ENCODE measurements at regions not wholly inside any gene's neighbourhood (a gene's known extent, or its start where the extent isn't known, plus 50 kb on each side); places are given as distances from the start of the nearest gene placed in this dataset.
"Not testable (repeated sequence)": the region's sequence is repeated elsewhere in the genome, so short reads cannot be mapped to it uniquely, and the experiment has no call there.

DNA sequence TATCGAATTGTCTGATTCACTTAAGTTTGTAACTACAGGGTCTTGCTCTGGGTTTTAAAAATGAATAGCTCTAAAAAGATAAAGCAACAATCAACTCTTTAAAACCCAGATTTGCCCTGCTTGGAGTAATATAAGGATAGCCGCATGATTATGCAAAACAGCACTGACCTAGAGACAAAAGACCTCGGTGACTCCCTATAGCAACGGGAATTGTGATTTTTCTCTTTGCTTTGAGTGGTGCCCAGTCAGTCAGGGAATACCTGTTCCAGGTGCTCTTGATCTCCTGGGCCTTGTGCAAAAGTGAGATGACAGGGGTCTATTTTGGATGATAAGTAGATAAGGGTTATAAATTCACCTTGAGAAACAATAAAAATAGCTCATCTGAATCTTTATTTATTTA is 336.3 kb upstream of the NOX3 start:
- DNase-seq = no peak

DNA sequence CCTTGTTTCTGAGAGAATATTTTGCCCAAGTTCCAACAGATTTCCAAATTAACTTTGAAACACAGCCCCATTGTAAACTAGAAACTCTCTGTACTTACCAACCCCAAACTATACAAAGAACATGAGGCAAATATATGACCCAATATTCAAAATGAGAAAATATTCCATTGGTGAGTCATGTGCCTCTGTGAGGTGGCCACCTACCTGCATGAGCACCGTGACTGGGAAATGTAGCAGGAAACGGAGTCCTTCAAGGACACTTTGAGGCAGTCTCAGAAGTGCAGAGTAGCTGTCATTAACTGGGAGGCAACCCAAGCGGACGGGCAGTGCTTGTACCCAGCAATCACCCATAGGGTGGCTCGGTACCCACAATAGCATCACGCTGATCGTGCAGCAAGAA is 335.5 kb upstream of the NOX3 start:
- no peak for DNase-seq

DNA sequence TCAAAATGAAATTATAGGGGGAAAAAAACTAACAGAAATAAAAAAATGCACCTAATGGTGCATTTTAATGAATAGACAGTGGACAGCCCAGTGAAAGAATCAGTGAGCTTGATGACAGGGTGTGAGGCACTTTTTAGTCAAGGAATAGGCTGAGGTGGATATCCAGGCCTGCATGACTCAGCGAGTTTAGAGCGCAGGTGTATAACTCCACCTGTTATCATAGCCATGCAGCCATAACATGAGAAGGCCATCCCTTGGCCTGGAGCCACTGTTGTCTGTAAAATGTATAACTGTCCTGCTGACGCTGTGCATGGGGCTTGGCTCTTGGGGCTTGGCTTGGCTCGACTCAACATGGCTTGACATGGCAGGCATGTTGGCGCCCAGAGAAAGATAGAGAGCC is 331.5 kb upstream of the NOX3 start:
- no peak for DNase-seq

- DNase-seq = peak; percentile 17
Observed at GRCh38 chr6:155786528-155786927, 330.9 kb upstream of the NOX3 start.

- no peak for DNase-seq
Observed at GRCh38 chr6:155782739-155783459, 327.3 kb upstream of the NOX3 start.

GRCh38 chr6:155782320-155782731 is 326.7 kb upstream of the NOX3 start:
- no peak for DNase-seq

- DNase-seq = no peak
Observed at GRCh38 chr6:155779456-155779855, 323.8 kb upstream of the NOX3 start.

- no peak for DNase-seq
Observed at GRCh38 chr6:155778336-155778735, 322.7 kb upstream of the NOX3 start.

DNA sequence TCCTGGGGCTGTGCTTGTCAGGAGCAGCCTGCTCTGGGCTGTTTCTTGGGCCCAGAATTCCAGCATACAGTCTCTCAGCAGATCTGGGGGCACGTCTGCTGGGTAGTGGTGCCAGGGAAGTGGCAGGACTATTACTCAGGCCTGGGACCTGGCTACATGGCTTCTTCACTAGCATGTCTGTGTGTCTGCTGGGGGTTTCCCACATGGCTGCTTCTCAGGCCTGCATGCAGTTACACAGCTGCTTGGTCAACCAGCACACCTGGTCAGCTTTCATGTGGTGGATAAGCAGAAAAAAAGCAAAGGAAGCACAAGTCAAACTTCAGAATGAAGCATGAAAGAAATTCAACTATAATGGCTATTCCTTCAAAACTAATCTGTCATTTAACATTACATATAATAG is 316.2 kb upstream of the NOX3 start:
- no peak for DNase-seq

DNA sequence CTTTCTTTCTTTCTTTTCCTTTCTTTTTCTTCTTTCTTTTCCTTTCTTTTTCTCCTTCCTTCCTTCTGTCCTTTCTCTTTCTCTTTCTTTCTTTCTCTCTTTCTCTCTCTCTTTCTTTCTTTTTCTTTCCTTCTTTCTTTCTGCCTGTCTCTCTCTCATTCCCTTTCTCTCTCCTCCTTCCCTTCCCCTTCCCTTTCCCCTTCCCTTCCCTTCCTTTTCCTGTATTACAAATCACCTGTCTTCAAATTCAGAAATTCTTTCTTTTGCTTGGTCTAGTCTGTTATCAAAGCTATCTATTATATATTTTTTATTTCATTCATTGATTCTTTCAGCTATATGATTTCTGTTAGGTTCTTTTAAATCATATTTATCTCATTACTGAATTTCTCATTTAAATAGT is 315.2 kb upstream of the NOX3 start:
- no peak for DNase-seq

DNA sequence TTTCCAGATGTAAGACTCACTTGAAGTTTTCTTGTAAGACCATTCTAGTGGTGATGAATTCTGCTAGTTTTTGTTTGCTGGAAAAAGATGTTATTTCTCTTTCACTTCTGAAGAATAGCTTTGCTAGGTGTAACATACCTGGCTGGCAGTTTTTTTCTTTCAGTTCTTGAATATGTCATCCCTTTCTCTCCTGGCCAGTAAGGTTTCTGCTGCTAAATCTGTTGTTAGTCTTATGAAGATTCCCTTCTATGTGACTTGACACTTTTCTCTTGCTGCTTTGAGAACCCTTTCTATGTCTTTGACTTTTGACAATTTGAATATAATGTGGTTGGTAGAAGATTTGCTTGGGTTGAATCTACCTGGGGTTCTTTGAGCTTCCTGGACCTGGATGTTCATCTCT is 314.7 kb upstream of the NOX3 start:
- DNase-seq = no peak

- no peak for DNase-seq
Observed at GRCh38 chr6:155765275-155766194, 309.9 kb upstream of the NOX3 start.

DNA sequence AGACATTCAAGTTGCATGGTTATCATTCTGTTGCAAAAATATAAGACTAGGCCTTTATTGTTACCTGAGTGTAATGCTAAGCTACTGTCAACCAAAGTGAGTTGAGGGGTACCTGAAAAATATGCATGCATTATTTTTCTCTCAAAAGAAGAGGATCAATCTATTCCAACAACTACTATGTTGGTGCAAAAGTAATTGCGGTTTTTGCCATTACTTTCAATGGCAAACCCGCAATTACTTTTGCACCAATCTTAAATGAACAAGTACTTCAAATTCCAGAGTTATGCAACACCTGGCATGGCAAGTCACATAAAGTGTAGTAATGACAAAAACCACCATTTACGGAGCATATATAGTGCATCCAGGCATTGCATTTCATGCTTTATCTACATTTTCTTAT is 307.0 kb upstream of the NOX3 start:
- no peak for DNase-seq

DNA sequence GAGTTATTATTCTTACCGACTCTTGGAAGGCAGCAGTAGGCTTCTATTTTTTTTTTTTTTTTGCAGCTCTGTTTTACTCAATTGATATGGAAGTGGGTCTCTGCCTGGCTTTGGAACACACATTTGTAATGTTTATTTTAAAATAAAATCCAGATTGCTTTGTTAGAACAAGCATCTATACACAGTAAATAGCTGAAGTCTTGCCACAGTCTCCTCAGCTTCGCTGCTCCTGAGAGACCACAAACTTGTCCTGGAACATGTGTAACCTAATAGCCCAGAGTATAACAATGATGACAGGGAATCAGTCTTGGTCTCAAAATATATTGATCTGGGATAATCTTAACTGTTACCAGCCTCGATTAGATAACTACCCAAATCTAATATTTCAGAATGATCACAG is 299.8 kb upstream of the NOX3 start:
- DNase-seq = no peak

- DNase-seq = not testable (repeated sequence)
Observed at GRCh38 chr6:155748778-155749177, 293.1 kb upstream of the NOX3 start.

DNA sequence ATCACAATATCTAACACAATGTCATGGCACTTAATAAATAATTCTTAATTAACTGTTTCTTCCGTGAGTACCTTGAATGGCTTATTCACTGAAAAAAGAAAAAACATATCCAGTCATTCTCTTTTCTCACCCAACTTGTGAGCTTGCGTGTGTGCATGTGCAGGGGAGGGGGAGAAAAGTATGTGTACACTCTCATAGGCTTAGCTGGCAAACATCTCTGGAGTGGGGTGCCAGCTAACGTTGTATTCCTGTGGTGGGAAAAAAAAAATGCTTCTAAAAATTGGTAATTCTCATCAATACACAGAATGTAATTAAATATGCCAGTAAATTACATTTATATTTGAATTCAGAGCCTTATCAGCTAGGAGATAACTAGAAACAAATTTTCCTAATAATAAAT is 291.9 kb upstream of the NOX3 start:
- DNase-seq = no peak

DNA sequence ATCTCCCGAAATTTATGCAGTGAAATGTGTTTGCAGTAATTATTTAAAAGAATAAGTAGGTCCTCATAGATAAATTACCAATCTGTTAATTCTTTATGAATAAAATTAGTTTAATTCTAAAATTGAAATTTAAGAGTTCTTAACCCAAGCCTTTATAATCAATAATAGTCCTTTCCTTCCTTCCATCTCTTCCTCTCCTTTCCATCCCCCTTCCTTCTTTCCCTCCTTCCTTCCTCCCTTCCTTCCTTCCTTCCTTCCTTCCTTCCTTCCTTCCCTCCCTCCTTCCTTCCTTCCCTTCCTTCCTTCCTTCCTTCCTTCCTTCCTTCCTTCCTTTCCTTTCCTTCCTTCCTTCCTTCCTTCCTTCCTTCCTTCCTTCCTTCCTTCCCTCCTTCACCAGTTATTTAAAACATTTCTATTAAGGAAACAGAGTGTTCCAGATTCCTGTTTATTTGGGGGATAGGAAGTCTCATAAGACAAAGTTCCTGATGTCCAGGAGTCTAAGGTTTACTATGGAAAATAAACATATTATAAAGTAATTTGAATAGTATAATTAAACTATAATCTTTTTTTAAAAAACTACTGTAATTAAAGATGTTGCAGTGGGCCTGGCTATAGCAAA is 285.3 kb upstream of the NOX3 start:
- DNase-seq = no peak

- no peak for DNase-seq
Observed at GRCh38 chr6:155738602-155739105, 283.0 kb upstream of the NOX3 start.

GRCh38 chr6:155717374-155717773 is 261.7 kb upstream of the NOX3 start:
- DNase-seq = no peak

DNA sequence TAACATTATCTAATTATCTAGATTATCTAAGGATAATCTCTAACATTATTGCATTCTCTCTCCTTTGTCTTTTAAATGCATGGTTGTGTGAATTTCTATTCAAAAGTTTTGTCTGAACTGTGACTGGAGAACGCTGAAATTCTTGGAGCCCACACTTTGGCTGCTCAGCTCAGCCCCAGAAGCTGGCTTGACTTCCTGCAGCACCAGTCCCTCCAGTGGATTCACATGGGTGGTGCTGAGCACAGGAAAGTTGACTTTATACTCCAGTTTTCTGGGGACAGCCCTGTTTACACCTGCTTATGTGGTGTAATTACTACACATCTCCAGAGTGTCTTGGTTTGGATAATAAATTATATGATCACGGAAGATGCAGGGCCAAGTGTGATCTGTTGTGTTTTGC is 255.1 kb upstream of the NOX3 start:
- DNase-seq = peak; percentile 70

- no peak for DNase-seq
Observed at GRCh38 chr6:155709262-155709661, 253.6 kb upstream of the NOX3 start.

GRCh38 chr6:155708100-155708499 is 252.5 kb upstream of the NOX3 start:
- DNase-seq = peak; percentile 6

- no peak for DNase-seq
Observed at GRCh38 chr6:155706806-155707205, 251.2 kb upstream of the NOX3 start.

DNA sequence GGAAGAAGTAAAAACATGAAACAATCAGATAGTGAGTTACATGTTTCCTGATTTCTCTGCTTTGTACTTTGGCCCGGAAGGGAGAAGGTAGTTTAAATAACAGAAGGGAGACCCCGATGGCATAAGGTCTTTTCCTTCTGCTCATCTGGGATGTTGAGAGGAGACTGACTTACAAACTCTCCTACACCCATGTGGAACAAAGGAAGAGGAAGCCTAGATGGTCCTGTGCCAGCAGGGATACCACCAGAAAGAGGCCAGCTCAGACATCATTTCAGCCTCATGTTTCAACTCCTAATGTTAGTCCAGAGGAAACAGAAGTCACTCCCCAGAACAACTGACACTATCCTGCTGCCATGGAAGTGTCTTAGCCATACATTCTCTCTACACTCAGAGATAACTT is 250.7 kb upstream of the NOX3 start:
- no peak for DNase-seq
